NCI-H460 (cell line): ENCODE measurements at regions not wholly inside any gene's neighbourhood (a gene's known extent, or its start where the extent isn't known, plus 50 kb on each side); places are given as distances from the start of the nearest gene placed in this dataset.

ENCODE experiments used
- DNase-seq: peaks from one replicate; pipeline ENCODE4 v3.0.0-alpha.2; 2016; ENCODE audit warnings: low read depth; ENCODE audit errors: extremely low read depth

DNA sequence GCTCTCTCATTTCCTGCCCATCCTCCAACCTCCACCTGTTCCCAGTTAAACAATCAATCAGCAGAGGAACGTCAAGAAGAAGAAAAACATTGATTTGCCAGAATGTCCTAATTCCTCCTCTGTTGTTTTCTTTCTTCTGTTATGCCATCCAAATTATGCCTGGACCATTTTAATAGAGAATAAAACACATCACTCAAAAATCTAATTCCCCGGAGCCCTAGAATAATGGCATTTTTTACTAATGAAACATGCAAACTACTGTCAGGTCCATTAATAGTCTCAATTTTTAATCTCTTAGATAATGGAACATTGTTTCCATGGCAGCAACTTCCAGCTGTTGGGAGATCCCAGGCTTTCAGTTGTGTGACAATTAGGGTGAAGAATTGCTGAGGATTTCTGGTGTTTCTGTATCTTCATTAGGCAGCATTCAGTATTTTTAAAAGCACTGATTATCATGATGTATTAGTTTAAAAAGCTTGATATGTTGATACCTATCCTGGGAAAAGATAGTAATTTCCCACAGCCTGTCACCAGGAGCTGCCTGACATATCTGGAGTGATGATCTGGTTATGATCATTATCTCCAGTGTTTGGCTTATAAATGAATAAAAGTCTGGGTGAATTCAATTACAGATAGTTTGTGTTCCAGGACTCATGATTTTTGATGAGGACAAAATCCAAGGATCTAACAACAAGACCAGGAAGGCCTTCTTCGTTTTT is 209.8 kb downstream of the TPBG start:
- DNase-seq: no peak

DNA sequence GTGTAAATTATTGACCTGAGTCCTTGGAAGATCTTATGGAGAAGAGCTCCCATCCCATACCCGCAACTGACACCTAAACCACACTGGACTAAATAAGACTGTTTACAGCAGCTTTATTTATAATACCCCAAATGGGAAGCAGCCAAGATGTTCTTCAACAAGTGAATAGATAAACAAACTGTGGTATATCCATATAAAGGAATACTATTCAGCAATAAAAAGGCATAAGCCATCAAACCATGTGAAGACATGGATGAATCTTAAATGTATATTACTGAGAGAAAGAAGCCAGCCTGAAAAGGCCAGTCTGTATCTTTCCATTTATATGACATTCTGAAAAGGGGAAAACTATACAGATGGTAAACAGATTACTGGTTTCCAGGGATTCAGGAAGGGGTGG is 212.7 kb downstream of the TPBG start:
- no peak for DNase-seq

DNA sequence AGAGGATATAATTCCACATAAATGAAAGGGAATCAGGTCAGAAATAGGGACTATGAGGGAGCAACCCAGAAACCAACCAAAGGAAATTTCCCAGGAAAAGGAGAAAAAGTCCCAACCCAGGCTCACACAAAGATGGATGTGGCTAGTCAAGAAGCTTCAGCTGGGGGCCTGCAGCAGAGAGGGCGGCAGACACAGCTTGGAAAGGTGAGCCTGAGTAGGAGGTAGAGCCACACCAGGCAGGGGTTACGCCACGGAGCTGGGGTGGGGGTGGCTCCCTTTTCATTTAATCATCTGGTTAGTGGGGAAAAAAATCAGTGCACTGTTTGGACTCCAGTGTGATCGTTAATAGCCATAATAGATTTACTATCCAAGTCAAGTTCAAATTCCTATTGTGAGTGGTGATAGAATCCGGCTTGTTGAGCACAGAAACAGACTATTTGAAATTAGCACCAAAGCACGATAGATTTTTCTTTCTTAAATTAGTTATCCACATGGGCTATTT is 220.6 kb downstream of the TPBG start:
- no peak for DNase-seq

DNA sequence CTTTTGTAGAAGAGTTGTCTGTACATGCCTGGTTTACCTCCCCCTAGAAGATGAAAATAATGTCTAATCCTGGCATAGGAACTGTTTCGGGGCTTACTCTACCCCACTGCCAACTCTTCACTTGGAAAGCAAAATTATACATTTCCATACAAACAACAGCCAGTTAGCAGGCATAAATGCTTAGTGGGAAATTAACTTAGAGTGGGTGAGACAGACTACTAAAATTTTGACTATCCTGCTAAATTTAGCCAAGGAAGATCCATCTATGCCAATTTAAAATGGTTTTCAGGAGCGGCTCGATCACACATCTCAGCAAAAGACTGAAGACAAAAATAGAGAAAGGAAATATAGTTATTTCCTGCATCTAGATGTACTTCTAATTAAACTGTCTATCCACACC is 221.2 kb downstream of the TPBG start:
- no peak for DNase-seq

DNA sequence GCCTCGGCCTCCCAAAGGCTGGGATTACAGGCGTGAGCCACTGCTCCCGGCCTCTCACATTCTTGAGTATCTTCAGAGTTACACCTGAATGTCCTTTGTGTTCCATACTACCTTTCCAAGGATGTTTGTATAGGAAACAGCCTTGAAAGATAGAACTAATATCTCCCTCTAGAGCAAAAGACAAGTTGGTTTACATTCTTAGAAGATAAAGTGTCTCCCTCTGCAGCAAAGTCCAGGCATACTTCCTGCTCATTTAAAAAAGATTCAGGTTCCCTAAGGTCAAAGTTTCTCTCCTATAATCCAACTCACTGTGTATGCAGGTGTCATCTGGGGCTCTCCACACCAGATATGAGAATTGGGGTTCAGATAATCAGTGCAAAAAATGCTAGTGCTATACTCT is 224.4 kb downstream of the TPBG start:
- no peak for DNase-seq

GRCh38 chr6:82588859-82589412 is 225.3 kb downstream of the TPBG start:
- no peak for DNase-seq

DNA sequence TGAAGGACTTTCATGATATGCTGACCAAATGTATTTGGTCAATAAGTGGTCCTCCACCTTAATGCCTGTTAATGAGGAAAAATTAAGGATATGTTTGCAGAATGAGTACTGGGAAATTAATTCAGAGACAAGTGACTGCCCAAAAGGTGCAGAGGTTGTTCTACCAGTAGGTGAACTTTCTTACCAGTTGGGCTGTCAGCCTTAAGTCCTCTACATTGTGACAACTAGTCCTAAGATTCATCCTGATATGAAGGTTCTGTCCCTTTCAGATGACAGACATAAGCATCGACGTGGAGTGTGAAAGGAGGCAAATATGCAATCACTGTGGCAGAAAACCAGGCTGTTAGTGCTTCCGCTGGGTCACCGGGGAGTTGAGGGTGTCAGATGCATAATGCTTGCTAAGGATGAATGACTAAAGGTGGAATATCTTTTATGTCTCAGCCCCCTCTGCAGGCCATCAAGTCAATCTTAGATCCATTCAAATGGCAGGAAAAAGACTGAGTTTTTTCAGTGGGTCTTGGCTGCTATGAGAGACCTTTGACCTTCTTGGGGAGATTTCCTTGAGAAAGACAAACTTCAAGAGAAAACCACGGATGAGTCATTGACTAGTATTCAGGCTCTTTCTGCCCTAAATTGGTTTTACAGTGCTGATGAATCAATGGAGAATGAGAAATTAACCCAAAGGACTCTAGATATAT is 226.0 kb downstream of the TPBG start:
- DNase-seq: peak; percentile 3

GRCh38 chr6:82597201-82597600 is 233.6 kb downstream of the TPBG start:
- no peak for DNase-seq

DNA sequence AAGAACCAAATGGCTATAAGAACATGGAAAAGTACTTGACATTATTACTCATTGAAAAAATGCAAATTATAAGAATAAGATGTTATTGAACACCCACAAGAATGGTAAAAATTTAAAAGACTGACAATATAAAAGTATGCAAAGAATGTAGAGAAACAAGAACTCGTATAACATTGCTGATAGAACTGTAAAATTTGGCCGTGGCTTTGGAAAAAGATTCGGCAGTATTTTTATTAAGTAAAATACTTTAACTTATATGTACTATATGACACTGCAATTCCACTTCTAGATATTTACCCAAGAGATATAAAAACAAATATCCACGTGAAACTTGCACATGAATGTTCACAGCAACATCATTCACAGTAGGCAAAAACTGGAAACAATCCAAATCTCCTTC is 239.2 kb downstream of the TPBG start:
- DNase-seq: no peak

- DNase-seq: no peak
These were observed 240.3 kb downstream of the TPBG start for GRCh38 chr6:82603871-82604270.

DNA sequence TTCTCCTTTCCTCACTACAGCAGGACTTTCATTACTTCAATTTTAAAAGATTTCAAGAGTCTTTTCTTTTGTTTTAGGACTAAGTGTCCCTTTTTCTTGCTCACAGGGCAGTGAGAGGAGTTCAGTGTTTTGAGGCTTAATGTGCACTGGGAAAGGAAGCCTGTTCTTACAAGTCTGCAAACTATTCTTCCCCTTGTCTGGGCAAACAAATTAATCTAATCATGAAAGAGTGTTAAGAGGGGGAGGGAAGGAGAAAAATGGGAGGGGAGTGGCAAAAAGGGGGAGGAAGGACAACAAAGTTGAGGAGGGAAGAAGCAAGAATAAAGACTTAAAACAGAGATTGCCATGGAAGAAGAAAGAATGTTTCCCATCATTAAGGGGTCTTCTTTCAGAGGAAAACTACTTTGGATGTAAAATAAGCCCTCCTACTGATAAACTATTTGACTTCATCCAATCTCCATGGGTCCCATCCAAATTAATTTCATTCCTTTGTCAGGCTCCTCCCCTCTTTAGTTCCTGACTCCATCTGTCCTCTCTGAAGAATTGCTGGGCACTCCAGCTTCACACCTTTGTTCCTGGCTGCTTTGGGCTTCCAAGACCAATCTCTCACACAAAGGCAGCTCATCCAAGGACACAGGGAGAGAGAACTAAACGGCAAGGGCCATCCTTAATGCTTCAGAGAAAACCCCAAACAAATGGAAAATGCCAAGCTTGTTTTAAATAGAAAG is 244.5 kb downstream of the TPBG start:
- DNase-seq: no peak

GRCh38 chr6:82608781-82609180 is 245.2 kb downstream of the TPBG start:
- DNase-seq: no peak

GRCh38 chr6:82611751-82612150 is 248.1 kb downstream of the TPBG start:
- no peak for DNase-seq

GRCh38 chr6:82612475-82613039 is 248.9 kb downstream of the TPBG start:
- no peak for DNase-seq

DNA sequence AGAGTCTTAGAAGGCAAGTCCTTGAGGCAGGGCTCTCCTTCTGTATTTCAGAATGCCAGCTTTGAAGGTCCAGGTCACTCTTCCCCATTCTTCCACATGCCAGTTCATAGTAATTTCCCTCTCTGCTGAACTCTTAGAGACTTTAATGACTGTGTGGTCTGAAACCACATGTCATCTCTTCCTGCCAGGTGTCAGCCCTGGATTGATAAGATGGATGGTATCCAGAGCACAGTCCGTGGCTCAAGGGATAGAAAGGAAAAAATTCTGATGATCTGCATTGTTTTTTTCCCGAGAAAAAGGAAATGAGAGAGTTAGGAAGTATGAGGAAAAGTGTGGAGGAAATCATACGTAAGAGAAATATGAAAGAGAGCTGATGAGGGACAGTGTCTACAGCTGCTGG is 250.9 kb downstream of the TPBG start:
- no peak for DNase-seq

GRCh38 chr6:82616386-82617028 is 252.9 kb downstream of the TPBG start:
- no peak for DNase-seq

GRCh38 chr6:82617648-82618047 is 254.0 kb downstream of the TPBG start:
- no peak for DNase-seq

- DNase-seq: no peak
These were observed 256.0 kb downstream of the TPBG start for GRCh38 chr6:82619573-82619972.

GRCh38 chr6:82622461-82622860 is 258.8 kb downstream of the TPBG start:
- DNase-seq: no peak

GRCh38 chr6:82624251-82624650 is 260.6 kb downstream of the TPBG start:
- no peak for DNase-seq
